ENCODE measurements at regions not wholly inside any gene's neighbourhood (a gene's known extent, or its start where the extent isn't known, plus 50 kb on each side); places are given as distances from the start of the nearest gene placed in this dataset.

DNA sequence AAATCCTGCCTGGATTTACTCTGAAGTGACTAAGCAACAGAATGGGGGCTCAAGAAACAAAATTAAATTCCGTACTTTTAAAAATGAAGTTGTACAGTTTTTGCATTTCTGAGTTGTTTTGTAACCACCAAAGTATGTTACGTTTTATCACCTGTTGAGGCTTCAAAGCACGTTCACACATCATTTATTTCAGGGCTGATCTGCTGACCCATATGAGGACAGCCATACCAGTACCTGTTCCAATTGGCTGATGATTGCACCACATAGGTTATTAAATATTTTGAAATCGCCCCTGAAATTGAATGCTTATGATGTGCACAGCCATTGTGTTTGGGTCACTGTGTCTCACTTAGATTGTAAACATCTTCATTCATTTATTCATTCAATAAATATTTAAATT, 72.0 kb upstream of the FLT1 start:
- no peak overlapping the region for H3K4me3 Mint-ChIP-seq (ENCODE audit: low read depth)
- peaks cover 26% of the 10 kb centered on the region for H3K27me3 Mint-ChIP-seq
- H3K9me3 Mint-ChIP-seq (ENCODE audit: low read depth): no peaks in the 10 kb centered on the region
- DNase-seq (ENCODE audit: low spot score, unreplicated experiment): no peak
- H3K4me1 Mint-ChIP-seq (ENCODE audit: low read depth): no peaks in the 10 kb centered on the region
- TF ChIP-seq, protein P1, sequence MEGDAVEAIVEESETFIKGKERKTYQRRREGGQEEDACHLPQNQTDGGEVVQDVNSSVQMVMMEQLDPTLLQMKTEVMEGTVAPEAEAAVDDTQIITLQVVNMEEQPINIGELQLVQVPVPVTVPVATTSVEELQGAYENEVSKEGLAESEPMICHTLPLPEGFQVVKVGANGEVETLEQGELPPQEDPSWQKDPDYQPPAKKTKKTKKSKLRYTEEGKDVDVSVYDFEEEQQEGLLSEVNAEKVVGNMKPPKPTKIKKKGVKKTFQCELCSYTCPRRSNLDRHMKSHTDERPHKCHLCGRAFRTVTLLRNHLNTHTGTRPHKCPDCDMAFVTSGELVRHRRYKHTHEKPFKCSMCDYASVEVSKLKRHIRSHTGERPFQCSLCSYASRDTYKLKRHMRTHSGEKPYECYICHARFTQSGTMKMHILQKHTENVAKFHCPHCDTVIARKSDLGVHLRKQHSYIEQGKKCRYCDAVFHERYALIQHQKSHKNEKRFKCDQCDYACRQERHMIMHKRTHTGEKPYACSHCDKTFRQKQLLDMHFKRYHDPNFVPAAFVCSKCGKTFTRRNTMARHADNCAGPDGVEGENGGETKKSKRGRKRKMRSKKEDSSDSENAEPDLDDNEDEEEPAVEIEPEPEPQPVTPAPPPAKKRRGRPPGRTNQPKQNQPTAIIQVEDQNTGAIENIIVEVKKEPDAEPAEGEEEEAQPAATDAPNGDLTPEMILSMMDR (IDR thresholded peaks at IDR 0.05; ENCODE audit: unreplicated experiment): no peak
- no peak overlapping the region for H3K27ac Mint-ChIP-seq
- no peaks in the 10 kb centered on the region for H3K36me3 Mint-ChIP-seq (ENCODE audit: insufficient read depth)

- H3K4me1 Mint-ChIP-seq (ENCODE audit: low read depth): no peaks in the 10 kb centered on the region
- H3K27me3 Mint-ChIP-seq: peaks cover 26% of the 10 kb centered on the region
- H3K27ac Mint-ChIP-seq: no peak overlapping the region
- no peak for DNase-seq (ENCODE audit: low spot score, unreplicated experiment)
- H3K4me3 Mint-ChIP-seq (ENCODE audit: low read depth): no peak overlapping the region
- H3K36me3 Mint-ChIP-seq (ENCODE audit: insufficient read depth): no peaks in the 10 kb centered on the region
- no peaks in the 10 kb centered on the region for H3K9me3 Mint-ChIP-seq (ENCODE audit: low read depth)
- TF ChIP-seq, protein P1 (IDR thresholded peaks at IDR 0.05; ENCODE audit: unreplicated experiment): no peak
Observed at GRCh38 chr13:28566283-28566682, 71.4 kb upstream of the FLT1 start.

- TF ChIP-seq, protein P1 (IDR thresholded peaks at IDR 0.05; ENCODE audit: unreplicated experiment): no peak
- Mint-ChIP-seq H3K27me3 (peaks cover 26% of the 10 kb centered on the region), H3K27ac (no peak overlapping the region), H3K4me3 (ENCODE audit: low read depth) (no peak overlapping the region), H3K36me3 (ENCODE audit: insufficient read depth) (no peaks in the 10 kb centered on the region), H3K9me3 (ENCODE audit: low read depth) (no peaks in the 10 kb centered on the region), H3K4me1 (ENCODE audit: low read depth) (no peaks in the 10 kb centered on the region)
- DNase-seq (ENCODE audit: low spot score, unreplicated experiment): no peak
Observed at GRCh38 chr13:28564030-28564429, 69.1 kb upstream of the FLT1 start.

DNA sequence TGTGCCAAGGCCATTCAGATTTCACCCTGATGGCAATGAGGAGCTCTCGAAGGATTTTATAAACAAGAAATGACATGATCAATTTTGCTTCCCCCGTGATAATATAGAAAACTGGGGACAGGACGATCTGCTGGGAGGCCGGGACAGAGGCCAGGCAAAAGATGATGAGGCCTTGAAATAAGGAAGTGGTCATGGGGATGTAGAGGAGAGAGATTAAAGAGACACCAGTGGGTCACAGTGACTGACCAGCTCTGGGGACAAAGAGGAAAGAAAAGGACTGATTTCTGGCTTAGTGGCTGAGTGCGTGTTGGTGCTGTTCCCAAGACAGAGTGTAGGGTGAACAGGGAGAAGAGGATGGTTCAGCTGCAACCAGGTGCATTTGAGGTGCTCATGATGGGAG, 68.7 kb upstream of the FLT1 start:
- no peak for DNase-seq (ENCODE audit: low spot score, unreplicated experiment)
- no peak overlapping the region for H3K4me3 Mint-ChIP-seq (ENCODE audit: low read depth)
- no peaks in the 10 kb centered on the region for H3K36me3 Mint-ChIP-seq (ENCODE audit: insufficient read depth)
- H3K4me1 Mint-ChIP-seq (ENCODE audit: low read depth): peaks cover under 1% of the 10 kb centered on the region
- TF ChIP-seq, protein P1 (IDR thresholded peaks at IDR 0.05; ENCODE audit: unreplicated experiment): no peak
- peaks cover 22% of the 10 kb centered on the region for H3K27me3 Mint-ChIP-seq
- H3K27ac Mint-ChIP-seq: no peak overlapping the region
- H3K9me3 Mint-ChIP-seq (ENCODE audit: low read depth): no peaks in the 10 kb centered on the region

GRCh38 chr13:28560612-28561011, 65.7 kb upstream of the FLT1 start:
- Mint-ChIP-seq H3K4me1 (ENCODE audit: low read depth) (peaks cover 2% of the 10 kb centered on the region), H3K27me3 (peaks cover 12% of the 10 kb centered on the region), H3K4me3 (ENCODE audit: low read depth) (no peak overlapping the region), H3K9me3 (ENCODE audit: low read depth) (no peaks in the 10 kb centered on the region), H3K27ac (no peak overlapping the region), H3K36me3 (ENCODE audit: insufficient read depth) (no peaks in the 10 kb centered on the region)
- TF ChIP-seq, protein P1 (IDR thresholded peaks at IDR 0.05; ENCODE audit: unreplicated experiment): no peak
- no peak for DNase-seq (ENCODE audit: low spot score, unreplicated experiment)
